Thyroid gland (tissue), 4 donors: ENCODE measurements at regions not wholly inside any gene's neighbourhood (a gene's known extent, or its start where the extent isn't known, plus 50 kb on each side); places are given as distances from the start of the nearest gene placed in this dataset.
A peak's percentile ranks its signal among the peaks of the same experiment; 100 is the strongest.
"Not testable (repeated sequence)": the region's sequence is repeated elsewhere in the genome, so short reads cannot be mapped to it uniquely, and the experiment has no call there.

Experiments used
- DNase-seq, 2 donors: peaks; one replicate each; pipeline ENCODE4 v3.0.0-alpha.2; 2019
- H3K27ac ChIP-seq, 3 donors: fragments of 200-600 bp; sonication (generic); 1 replicate in 2 of 3; 2 replicates in 1 of 3; pipeline ENCODE4 v1.5.1; 2016 to 2019; ENCODE audit warnings: mild to moderate bottlenecking in 1 of 3, moderate library complexity in 1 of 3
- H3K27me3 ChIP-seq: fragments of 200-600 bp; sonication (generic); one replicate; pipeline ENCODE4 v1.5.1; 2019
- H3K36me3 ChIP-seq, 2 donors: fragments of 200-600 bp; sonication (generic); one replicate each; pipeline ENCODE4 v1.5.1; 2016 to 2019
- H3K4me1 ChIP-seq, 2 donors: fragments of 200-600 bp; sonication (generic); one replicate each; pipeline ENCODE4 v1.5.1; 2017 to 2019
- H3K4me3 ChIP-seq, 3 donors: fragments of 200-600 bp; sonication (generic); replicated peaks in 1 of 3; 1 replicate in 2 of 3; 2 replicates in 1 of 3; pipeline ENCODE4 v1.5.1; 2016; ENCODE audit warnings: mild to moderate bottlenecking in 1 of 3
- H3K9me3 ChIP-seq: fragments of 200-600 bp; sonication (generic); one replicate; pipeline ENCODE4 v1.5.1; 2017
- CTCF ChIP-seq, 6 experiments: fragments of 200-600 bp in 3 of 6; fragments of 450-650 bp in 3 of 6; sonication (generic) in 3 of 6; IDR thresholded peaks; one replicate each; pipeline ENCODE4 v1.5.1; 2016 to 2019; ENCODE audit warnings: antibody characterized with exemption in 6 of 6, mild to moderate bottlenecking in 2 of 6, inconsistent platforms in 1 of 6, moderate library complexity in 1 of 6
- POLR2A ChIP-seq, 2 donors: fragments of 450-650 bp; IDR thresholded peaks; one replicate each; pipeline ENCODE4 v1.6.1; 2017; ENCODE audit warnings: antibody characterized with exemption in 2 of 2, mild to moderate bottlenecking in 2 of 2, moderate library complexity in 1 of 2
- WGBS, 2 donors: methylation state at CpG; one replicate each; pipeline ENCODE4 v1.1.5; 2017; 5-methylcytosine and 5-hydroxymethylcytosine counted together
- intact Hi-C: fragments of 100-400 bp; cut with DNase I; formaldehyde crosslinking; loops from one replicate; pipeline ENCODE4 v1.15.1; 2023

DNA sequence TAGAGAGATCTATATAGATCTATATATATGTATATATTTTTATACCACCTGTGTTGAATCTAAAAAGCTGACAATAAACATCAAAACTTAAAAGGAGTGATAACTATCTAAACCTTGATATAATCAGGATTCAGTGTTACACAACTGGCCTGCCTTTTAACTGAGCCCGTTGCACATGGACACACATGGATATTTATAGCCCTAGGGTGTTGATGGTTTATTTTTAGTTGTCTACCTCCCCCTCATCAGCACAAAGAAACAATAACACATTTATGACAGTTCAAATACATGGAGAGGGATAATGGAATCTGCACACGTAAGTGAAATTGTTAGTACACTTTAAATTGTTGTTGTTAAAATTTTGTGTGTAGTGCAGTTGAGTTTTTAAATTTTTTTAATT, 336.9 kb downstream of the ZNF248 start:
- Histone ChIP-seq H3K9me3 (no peaks in the 10 kb centered on the region), H3K4me1 (no peaks in the 10 kb centered on the region), H3K4me3 (no peak overlapping the region), H3K27me3 (no peaks in the 10 kb centered on the region), H3K36me3 (no peaks in the 10 kb centered on the region), H3K27ac (no peak overlapping the region)
- 64 to 67% methylated on average over 2 of the region's 2 CpGs for WGBS, 2 donors
- intact Hi-C loops: no loop called here
- TF ChIP-seq POLR2A (IDR thresholded peaks at IDR 0.05) (no peak), CTCF (IDR thresholded peaks at IDR 0.05) (no peak)
- no peak for DNase-seq

- H3K4me3 ChIP-seq, H3K27ac ChIP-seq, H3K36me3 ChIP-seq, H3K9me3 ChIP-seq, intact Hi-C loops, H3K4me1 ChIP-seq, H3K27me3 ChIP-seq, DNase-seq: not testable (repeated sequence)
- WGBS, 2 donors: 85 to 87% methylated on average over 3 of the region's 3 CpGs
These were observed 346.9 kb downstream of the ZNF248 start for GRCh38 chr10:37510520-37510919.

GRCh38 chr10:37496061-37496460, 361.3 kb downstream of the ZNF248 start:
- intact Hi-C loops: no loop called here
- Histone ChIP-seq H3K27ac (no peak overlapping the region), H3K4me1 (no peaks in the 10 kb centered on the region), H3K4me3 (no peak overlapping the region), H3K9me3 (no peaks in the 10 kb centered on the region), H3K27me3 (no peaks in the 10 kb centered on the region), H3K36me3 (no peaks in the 10 kb centered on the region)
- 72 to 88% methylated on average over 3 of the region's 3 CpGs for WGBS, 2 donors
- TF ChIP-seq CTCF (IDR thresholded peaks at IDR 0.05) (no peak), POLR2A (IDR thresholded peaks at IDR 0.05) (no peak)
- DNase-seq: no peak

GRCh38 chr10:37495415-37495814, 362.0 kb downstream of the ZNF248 start:
- H3K27me3 ChIP-seq: no peaks in the 10 kb centered on the region
- H3K27ac ChIP-seq: no peak overlapping the region
- 61 to 70% methylated on average over 1 of the region's 1 CpG for WGBS, 2 donors
- intact Hi-C loops: no loop called here
- no peaks in the 10 kb centered on the region for H3K9me3 ChIP-seq
- DNase-seq: no peak
- H3K4me3 ChIP-seq: no peak overlapping the region
- no peaks in the 10 kb centered on the region for H3K36me3 ChIP-seq
- TF ChIP-seq POLR2A (IDR thresholded peaks at IDR 0.05) (no peak), CTCF (IDR thresholded peaks at IDR 0.05) (peak in 3 of 6 experiments; percentile 31 to 37 (median 36))
- no peaks in the 10 kb centered on the region for H3K4me1 ChIP-seq

DNA sequence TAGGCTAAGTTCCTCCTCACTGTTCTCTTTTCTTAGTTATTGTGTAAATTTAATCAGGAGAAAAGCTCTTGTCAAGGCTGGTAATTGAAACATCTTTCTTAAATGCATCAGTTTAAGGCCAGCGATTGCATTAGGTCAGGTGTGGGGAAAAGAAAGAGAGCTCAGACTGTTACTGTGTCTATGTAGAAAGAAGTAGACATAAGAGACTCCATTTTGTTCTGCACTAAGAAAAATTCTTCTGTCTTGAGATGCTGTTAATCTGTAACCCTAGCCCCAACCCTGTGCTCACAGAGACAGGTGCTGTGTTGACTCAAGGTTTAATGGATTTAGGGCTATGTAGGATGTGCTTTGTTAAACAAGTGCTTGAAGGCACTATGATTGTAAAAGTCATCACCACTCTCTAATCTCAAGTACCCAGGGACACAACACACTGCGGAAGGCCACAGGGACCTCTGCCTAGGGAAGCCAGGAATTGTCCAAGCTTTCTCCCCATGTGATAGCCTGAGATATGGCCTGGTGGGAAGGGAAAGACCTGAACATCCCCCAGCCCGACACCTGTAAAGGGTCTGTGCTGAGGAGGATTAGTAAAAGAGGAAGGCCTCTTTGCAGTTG, 364.1 kb downstream of the ZNF248 start:
- H3K27ac ChIP-seq, H3K9me3 ChIP-seq, DNase-seq, H3K36me3 ChIP-seq, intact Hi-C loops, H3K4me1 ChIP-seq, H3K27me3 ChIP-seq, H3K4me3 ChIP-seq: not testable (repeated sequence)
- WGBS, 2 donors: 40 to 75% methylated on average over 3 of the region's 3 CpGs

GRCh38 chr10:37490266-37490665, 364.9 kb downstream of the ANKRD30A start:
- Histone ChIP-seq H3K27me3 (no peaks in the 10 kb centered on the region), H3K9me3 (no peaks in the 10 kb centered on the region), H3K36me3 (no peaks in the 10 kb centered on the region), H3K4me1 (no peaks in the 10 kb centered on the region), H3K4me3 (no peak overlapping the region), H3K27ac (no peak overlapping the region)
- WGBS, 2 donors: 87 to 89% methylated on average over 4 of the region's 4 CpGs
- intact Hi-C loops: no loop called here
- no peak for TF ChIP-seq POLR2A (IDR thresholded peaks at IDR 0.05)
- TF ChIP-seq CTCF (IDR thresholded peaks at IDR 0.05): no peak
- DNase-seq: no peak
